Right ventricle myocardium inferior (tissue), 1 donor: ENCODE measurements at regions not wholly inside any gene's neighbourhood (a gene's known extent, or its start where the extent isn't known, plus 50 kb on each side); places are given as distances from the start of the nearest gene placed in this dataset.
"Not testable (repeated sequence)": the region's sequence is repeated elsewhere in the genome, so short reads cannot be mapped to it uniquely, and the experiment has no call there.

ENCODE experiments used
- ATAC-seq: fragments of 200-7000 bp; cut with Tn5 transposase; one replicate; pipeline ENCODE4 v1.9.1; 2020; ENCODE audit warnings: mild to moderate bottlenecking, moderate library complexity
- DNase-seq: peaks from one replicate; pipeline ENCODE4 v3.0.0; 2021; ENCODE audit errors: missing footprints
- intact Hi-C: fragments of 100-400 bp; cut with DNase I; formaldehyde crosslinking; loops from one replicate; pipeline ENCODE4 v1.11.0; 2022
- donor health status: DM: no; HTN: yes; CAD: no; lungs with severe emphysema.

DNA sequence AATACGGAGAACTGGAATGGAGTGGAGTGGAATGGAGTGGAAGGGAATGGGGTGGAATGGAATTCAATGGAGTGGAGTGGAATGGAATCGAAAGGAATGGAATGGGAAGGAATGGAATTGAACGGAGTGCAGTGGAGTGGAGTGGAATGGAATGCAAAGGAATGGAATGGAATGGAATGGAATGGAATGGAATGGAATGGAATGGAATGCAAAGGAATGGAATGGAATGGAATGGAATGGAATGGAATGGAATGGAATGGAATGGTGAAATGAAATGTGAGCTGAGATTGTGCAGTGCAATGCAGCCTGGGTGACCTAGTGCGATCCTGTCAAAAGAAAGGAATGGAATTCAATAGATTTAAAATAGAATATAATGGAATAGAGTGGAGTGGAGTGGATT is 357.3 kb upstream of the WSB1 start:
- intact Hi-C loops: not testable (repeated sequence)
- peak; percentile 54 for ATAC-seq

DNA sequence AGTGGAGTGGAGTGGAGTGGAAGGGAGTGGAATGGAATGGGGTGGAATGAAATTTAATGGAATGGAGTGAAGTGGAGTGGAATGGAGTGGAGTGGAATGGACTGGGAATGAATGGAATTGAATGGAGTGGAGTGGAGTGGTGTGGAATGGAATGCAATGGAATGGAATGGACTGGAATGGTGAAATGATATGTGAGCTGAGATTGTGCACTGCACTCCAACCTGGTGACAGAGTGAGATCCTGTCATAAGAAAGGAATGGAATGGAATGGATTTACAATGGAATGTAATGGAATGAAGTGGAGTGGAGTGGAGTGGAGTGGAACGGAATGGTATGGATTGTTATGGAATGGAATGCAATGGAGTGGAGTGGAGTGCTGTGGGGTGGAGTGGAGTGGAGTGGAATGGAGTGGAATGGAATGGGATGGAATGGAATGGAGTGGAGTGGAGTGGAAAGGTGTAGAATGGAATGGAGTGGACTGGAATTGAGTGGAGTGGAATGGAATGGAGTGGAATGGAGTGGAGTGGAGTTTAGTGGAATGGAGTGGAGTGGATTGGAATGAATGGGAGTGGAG is 356.1 kb upstream of the WSB1 start:
- DNase-seq, intact Hi-C loops: not testable (repeated sequence)
- ATAC-seq: peak; percentile 67

More for the DNA sequence above, 357.3 kb upstream of the WSB1 start:
- not testable (repeated sequence) for DNase-seq

- intact Hi-C loops, DNase-seq, ATAC-seq: not testable (repeated sequence)
Measured at GRCh38 chr17:26939755-26940154, 354.2 kb upstream of the WSB1 start.

- DNase-seq, intact Hi-C loops: not testable (repeated sequence)
- peak; percentile 59 for ATAC-seq
Measured at GRCh38 chr17:26940587-26940986, 353.3 kb upstream of the WSB1 start.

GRCh38 chr17:26962255-26963162 is 331.4 kb upstream of the WSB1 start:
- intact Hi-C loops: no loop called here
- ATAC-seq: no peak
- no peak for DNase-seq

DNA sequence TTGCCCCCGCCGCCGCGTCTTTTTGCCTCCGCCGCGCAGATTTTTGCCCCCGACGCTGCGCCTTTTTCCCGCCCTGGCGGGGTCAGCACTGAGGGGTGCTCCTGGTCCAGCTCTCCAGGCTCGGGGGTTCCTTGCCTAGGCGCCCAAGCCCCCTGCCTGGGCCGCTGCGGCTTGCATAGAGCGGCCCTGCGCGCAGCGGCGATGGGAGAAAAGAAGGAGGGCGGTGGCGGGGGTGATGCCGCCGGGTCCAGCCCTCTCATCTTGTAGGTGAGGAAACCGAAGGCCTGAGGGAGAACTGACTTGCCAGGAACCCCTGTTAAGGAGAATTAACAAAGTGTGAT is 330.8 kb upstream of the WSB1 start:
- no peak for ATAC-seq
- intact Hi-C loops: no loop called here

DNA sequence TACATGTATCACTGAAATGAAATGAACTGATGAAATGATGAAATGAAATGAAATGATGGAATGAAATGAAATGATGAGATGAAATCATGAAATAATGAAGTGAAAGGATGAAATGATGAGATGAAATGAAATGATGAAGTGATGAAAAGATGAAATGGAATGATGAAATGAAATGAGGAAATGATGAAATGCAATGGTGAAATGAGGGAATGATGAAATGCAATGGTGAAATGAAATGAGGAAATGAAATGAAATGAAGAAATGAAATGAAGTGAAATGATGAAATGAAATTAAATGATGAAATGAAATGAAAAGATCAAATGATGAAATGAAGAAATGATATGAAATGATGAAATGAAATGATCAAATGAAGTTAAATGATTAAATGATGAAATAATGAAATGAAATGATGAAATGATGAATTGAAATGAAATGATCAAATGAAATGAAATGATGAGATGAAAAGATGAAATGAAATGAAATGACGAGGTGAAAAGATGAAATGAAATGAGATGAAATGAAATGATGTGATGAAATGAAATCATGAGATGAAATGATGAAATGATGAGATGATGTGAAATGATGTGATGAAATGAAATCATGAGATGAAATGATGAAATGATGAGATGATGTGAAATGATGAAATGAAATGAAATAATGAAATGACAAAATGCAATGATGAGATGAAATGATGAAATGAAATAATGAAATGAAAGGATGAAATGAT is 327.9 kb upstream of the WSB1 start:
- intact Hi-C loops, DNase-seq, ATAC-seq: not testable (repeated sequence)

More for the DNA sequence above, 330.8 kb upstream of the WSB1 start:
- no peak for DNase-seq

GRCh38 chr17:26966625-26967179 is 327.2 kb upstream of the WSB1 start:
- ATAC-seq, intact Hi-C loops, DNase-seq: not testable (repeated sequence)

- ATAC-seq, intact Hi-C loops, DNase-seq: not testable (repeated sequence)
Measured at GRCh38 chr17:26981845-26982425, 312.0 kb upstream of the WSB1 start.

DNA sequence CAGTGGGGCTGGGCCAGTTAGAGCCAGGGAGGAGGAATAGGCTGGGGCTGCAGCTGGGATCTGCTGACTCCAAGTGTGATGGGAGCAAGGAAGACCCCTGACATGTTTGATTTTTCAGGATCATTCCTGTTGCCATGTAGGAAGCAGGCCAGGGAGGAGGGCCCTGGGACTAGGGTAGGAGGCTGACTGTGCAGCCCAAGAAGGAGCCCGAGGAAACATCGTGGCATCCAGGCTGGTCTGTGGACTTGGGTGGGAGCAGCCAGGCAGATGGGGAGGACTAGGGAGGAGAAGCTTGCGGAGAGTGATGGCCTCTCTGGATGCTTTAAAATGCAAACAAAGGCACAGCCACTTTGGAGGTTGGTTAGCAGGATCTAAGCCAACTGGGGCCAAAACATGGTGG is 311.4 kb upstream of the WSB1 start:
- intact Hi-C loops, ATAC-seq, DNase-seq: not testable (repeated sequence)

DNA sequence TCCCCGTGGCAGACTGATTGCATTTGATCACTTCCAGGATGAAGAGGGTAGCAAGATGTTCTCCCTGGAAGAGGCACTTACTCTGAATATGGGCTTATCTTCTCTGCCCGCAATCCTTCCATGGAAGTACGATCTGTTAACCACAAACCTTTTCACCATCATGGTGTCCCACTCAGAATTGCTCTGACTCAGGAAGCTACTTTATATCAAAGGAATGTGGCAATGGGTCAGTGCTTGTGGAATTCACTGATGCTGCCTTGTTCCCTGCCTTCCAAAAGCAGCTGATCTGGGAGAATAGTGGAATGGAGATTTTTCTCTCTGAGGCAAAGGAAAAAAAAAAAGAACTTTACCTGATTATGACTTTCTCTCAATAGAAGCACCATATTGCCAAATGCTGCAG is 306.1 kb upstream of the WSB1 start:
- ATAC-seq, DNase-seq, intact Hi-C loops: not testable (repeated sequence)

GRCh38 chr17:26994648-26995047 is 299.3 kb upstream of the WSB1 start:
- DNase-seq, ATAC-seq, intact Hi-C loops: not testable (repeated sequence)

DNA sequence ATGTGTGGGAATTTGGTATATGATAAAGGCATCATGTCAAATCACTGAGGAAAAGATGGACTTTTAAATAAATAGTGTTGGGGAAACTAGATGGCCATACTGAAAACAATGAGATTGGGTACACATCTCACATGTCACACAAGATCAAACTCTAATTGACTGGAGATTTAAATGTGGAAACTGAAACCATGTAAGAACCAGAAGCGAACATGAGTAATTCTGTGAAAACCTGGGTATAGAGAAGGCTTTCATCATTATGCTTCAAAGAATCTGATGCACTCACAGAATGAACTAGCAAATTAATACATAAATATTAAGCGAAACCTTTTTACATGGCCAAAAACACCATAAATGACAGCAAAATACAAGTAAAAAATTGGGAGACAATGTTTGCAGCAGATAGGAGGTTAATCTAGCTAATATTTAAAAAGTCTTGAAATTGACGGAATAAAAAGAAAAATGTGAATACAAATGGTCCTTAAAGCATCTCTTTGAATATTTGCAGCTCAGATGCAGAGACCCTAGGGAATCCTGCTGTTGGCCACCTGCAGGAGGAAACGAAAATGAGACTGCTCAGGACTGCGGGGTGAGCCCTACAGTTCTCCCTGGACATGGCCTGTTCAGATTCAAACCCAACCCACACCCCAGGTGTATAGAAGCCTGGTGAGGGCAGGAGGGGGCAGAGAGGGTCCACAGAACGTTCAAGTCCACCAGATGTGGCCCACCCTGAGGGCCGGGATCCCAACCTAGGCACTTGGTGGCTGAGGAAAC is 297.6 kb upstream of the WSB1 start:
- ATAC-seq, intact Hi-C loops, DNase-seq: not testable (repeated sequence)

DNA sequence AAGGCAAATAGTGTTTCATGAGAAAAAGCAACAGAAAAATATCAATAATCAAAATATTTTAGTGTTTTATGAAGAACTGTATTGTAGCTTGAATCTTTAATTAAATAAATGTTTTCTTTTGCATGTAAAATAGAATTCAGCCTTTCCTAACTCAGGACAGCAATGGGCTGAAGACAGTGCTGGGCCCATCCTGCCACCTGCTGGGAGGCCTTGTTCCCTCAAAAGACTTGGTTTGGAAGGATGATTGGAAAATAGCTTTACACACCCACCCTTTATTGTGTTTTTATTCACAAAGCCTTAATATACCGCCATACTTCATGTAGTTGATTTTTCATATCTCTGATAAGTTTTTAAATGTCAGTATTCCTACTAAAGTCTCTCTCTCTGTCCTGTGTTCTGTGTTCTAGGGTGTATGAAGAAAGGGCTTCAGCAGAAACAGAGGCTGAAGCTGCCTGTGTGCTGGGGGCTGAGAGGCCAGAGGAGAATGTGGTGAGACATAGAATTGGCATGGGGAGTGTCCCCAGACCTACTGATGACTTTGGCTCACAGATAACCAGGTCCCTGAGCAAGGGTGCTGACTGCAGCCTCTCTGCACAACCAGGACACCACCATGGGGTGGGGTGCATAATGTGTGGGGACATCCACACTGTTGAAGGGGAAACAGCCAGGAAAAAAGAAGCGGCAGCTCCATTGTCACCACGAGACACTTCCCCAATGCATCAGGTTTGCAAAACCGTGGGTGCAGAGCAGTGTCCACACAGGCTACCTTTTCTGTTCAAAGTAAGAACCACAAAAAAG is 286.0 kb upstream of the WSB1 start:
- DNase-seq, ATAC-seq, intact Hi-C loops: not testable (repeated sequence)

- DNase-seq (no peak), ATAC-seq (no peak)
- intact Hi-C loops: no loop called here
Measured at GRCh38 chr17:27009087-27009486, 284.8 kb upstream of the WSB1 start.

- ATAC-seq, DNase-seq, intact Hi-C loops: not testable (repeated sequence)
Measured at GRCh38 chr17:27010138-27010537, 283.8 kb upstream of the WSB1 start.

- DNase-seq, intact Hi-C loops, ATAC-seq: not testable (repeated sequence)
Measured at GRCh38 chr17:27030552-27030951, 263.4 kb upstream of the WSB1 start.
